PC-3 (cell line): ENCODE measurements at regions not wholly inside any gene's neighbourhood (a gene's known extent, or its start where the extent isn't known, plus 50 kb on each side); places are given as distances from the start of the nearest gene placed in this dataset.

ENCODE experiments used
- EZH2 ChIP-seq: fragments of 300-600 bp; sonication (generic); IDR thresholded peaks from one replicate; pipeline ENCODE4 v1.6.1; 2017; ENCODE audit warnings: antibody characterized with exemption, mild to moderate bottlenecking, low read length; ENCODE audit not compliant: unreplicated experiment
- EZH2phosphoT487 ChIP-seq: fragments of 300-600 bp; sonication (generic); IDR thresholded peaks from 2 replicates; pipeline ENCODE4 v1.6.1; 2018; ENCODE audit warnings: mild to moderate bottlenecking, antibody characterized with exemption, low read length, borderline replicate concordance
- TF ChIP-seq, protein P1 (sequence below): fragments of 300-600 bp; sonication (generic); conservative IDR thresholded peaks from 2 replicates; pipeline ENCODE4 v1.5.1; 2017; ENCODE audit warnings: antibody characterized with exemption, low read depth, mild to moderate bottlenecking, low read length

DNA sequence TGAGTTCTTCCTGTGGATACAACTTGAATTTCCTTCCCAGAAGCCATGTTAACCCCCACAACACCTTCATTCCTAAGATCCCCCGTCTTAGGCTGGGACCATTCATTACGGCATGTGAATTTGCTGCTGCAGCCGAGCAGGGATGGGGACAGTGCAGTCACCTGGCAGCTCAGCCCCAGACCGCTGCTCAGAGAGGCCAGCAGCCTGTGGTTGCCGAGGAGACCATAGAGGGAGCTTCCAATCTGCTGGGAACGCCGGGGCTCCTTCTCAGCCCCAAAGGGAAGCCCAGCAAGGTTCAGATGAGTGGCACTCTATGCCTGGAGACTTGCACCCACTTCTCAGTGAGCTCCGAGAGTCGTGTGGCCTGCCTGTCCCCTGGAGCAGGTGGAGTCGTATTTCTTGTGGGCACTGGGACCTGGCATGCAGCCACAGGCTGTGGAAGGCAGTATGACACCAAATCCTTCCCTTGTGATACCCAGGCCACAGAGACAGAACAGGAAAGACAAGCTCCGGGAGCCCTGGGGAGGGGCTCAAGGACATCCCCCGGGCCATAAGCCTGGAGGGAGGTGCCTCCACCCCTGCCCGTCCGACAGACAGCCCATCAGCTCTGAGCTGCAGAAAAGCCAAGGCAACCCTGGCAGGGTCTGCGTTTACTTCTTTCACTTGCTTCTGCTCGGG is 167.3 kb downstream of the FAM43A start:
- TF ChIP-seq, protein P1, sequence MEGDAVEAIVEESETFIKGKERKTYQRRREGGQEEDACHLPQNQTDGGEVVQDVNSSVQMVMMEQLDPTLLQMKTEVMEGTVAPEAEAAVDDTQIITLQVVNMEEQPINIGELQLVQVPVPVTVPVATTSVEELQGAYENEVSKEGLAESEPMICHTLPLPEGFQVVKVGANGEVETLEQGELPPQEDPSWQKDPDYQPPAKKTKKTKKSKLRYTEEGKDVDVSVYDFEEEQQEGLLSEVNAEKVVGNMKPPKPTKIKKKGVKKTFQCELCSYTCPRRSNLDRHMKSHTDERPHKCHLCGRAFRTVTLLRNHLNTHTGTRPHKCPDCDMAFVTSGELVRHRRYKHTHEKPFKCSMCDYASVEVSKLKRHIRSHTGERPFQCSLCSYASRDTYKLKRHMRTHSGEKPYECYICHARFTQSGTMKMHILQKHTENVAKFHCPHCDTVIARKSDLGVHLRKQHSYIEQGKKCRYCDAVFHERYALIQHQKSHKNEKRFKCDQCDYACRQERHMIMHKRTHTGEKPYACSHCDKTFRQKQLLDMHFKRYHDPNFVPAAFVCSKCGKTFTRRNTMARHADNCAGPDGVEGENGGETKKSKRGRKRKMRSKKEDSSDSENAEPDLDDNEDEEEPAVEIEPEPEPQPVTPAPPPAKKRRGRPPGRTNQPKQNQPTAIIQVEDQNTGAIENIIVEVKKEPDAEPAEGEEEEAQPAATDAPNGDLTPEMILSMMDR, result no peak
- TF ChIP-seq EZH2, result no peak
- no peak for TF ChIP-seq EZH2phosphoT487
